PFSK-1 (cell line): ENCODE measurements at regions not wholly inside any gene's neighbourhood (a gene's known extent, or its start where the extent isn't known, plus 50 kb on each side); places are given as distances from the start of the nearest gene placed in this dataset.

Experiments
- FOXP2 ChIP-seq: optimal IDR thresholded peaks from 2 replicates; pipeline ENCODE3; 2011; ENCODE audit warnings: borderline replicate concordance, control low read depth, inconsistent platforms; ENCODE audit not compliant: insufficient read depth; ENCODE audit errors: extremely low read length, extremely low read depth
- POLR2AphosphoS5 ChIP-seq: IDR thresholded peaks from 2 replicates; pipeline ENCODE4 v1.6.1; 2012; ENCODE audit warnings: low read depth, mild to moderate bottlenecking, control low read depth, low read length, moderate library complexity
- SIN3A ChIP-seq: IDR thresholded peaks from 2 replicates; pipeline ENCODE4 v1.6.1; 2012; ENCODE audit warnings: mild to moderate bottlenecking, low read length, moderate library complexity, borderline replicate concordance; ENCODE audit not compliant: insufficient read depth
- TAF1 ChIP-seq: IDR thresholded peaks from 2 replicates; pipeline ENCODE4 v1.6.1; 2012; ENCODE audit warnings: low read length, control low read depth, borderline replicate concordance; ENCODE audit not compliant: insufficient read depth
- TF ChIP-seq, protein P1 (sequence below), 2 experiments: IDR thresholded peaks; 2 replicates each; pipeline versions ENCODE4 v1.6.1 to v1.8.0; 2011 to 2012; ENCODE audit warnings: low read depth in 2 of 2, low read length in 2 of 2, control low read depth in 1 of 2, inconsistent platforms in 1 of 2, mild to moderate bottlenecking in 1 of 2, moderate library complexity in 1 of 2; ENCODE audit not compliant: insufficient read depth in 1 of 2

DNA sequence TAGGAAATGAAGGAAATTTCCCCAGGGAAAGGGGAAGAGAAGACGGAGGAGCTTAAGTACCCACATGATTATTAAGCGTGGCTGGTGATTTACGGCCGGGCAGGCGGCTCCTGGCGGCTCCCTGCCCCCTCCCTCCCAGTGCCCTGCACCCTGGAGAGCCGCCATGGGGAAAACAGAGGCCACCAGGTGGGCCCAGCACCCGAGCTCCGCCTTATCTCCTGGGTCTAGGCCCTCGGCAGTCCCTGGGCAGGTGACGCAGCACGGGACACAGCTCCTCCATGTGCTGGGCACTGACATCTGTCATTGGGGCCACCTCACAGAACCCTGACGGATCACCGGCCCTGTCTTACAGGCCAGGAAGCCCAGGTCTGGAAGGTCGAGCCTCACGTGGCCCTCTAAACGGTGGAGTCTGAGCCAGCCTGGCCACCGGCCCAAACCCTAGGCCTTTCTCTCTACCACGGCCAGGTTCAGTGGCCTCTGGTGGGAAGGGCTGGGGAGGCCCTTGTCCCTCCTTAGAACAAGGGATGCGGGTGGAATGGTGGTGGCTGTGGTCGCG, 60.2 kb upstream of the PPARA start:
- TF ChIP-seq, protein P1, sequence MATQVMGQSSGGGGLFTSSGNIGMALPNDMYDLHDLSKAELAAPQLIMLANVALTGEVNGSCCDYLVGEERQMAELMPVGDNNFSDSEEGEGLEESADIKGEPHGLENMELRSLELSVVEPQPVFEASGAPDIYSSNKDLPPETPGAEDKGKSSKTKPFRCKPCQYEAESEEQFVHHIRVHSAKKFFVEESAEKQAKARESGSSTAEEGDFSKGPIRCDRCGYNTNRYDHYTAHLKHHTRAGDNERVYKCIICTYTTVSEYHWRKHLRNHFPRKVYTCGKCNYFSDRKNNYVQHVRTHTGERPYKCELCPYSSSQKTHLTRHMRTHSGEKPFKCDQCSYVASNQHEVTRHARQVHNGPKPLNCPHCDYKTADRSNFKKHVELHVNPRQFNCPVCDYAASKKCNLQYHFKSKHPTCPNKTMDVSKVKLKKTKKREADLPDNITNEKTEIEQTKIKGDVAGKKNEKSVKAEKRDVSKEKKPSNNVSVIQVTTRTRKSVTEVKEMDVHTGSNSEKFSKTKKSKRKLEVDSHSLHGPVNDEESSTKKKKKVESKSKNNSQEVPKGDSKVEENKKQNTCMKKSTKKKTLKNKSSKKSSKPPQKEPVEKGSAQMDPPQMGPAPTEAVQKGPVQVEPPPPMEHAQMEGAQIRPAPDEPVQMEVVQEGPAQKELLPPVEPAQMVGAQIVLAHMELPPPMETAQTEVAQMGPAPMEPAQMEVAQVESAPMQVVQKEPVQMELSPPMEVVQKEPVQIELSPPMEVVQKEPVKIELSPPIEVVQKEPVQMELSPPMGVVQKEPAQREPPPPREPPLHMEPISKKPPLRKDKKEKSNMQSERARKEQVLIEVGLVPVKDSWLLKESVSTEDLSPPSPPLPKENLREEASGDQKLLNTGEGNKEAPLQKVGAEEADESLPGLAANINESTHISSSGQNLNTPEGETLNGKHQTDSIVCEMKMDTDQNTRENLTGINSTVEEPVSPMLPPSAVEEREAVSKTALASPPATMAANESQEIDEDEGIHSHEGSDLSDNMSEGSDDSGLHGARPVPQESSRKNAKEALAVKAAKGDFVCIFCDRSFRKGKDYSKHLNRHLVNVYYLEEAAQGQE (IDR thresholded peaks at IDR 0.05; ENCODE audit: insufficient read depth in 1 of 2, low read depth in 2 of 2, low read length in 2 of 2): no peak
- TF ChIP-seq TAF1: no peak
- no peak for TF ChIP-seq SIN3A
- no peak for TF ChIP-seq POLR2AphosphoS5
- TF ChIP-seq FOXP2: no peak
